HG02981 (cell line): ENCODE measurements at regions not wholly inside any gene's neighbourhood (a gene's known extent, or its start where the extent isn't known, plus 50 kb on each side); places are given as distances from the start of the nearest gene placed in this dataset.
"Not testable (repeated sequence)": the region's sequence is repeated elsewhere in the genome, so short reads cannot be mapped to it uniquely, and the experiment has no call there.

Experiments
- ATAC-seq: cut with Tn5 transposase; IDR thresholded peaks from one replicate; pipeline ENCODE4 v1.9.1; 2021; ENCODE audit warnings: mild to moderate bottlenecking, moderate library complexity; ENCODE audit not compliant: unreplicated experiment

GRCh38 chrX:128436397-128437103 is 384.3 kb upstream of the ACTRT1 start:
- no peak for ATAC-seq

- ATAC-seq = no peak
Measured at GRCh38 chrX:128425546-128425945, 373.3 kb upstream of the ACTRT1 start.

- no peak for ATAC-seq
Measured at GRCh38 chrX:128408842-128409241, 356.6 kb upstream of the ACTRT1 start.

- ATAC-seq = no peak
Measured at GRCh38 chrX:128396601-128397000, 344.4 kb upstream of the ACTRT1 start.

GRCh38 chrX:128383846-128384245 is 331.6 kb upstream of the ACTRT1 start:
- ATAC-seq = not testable (repeated sequence)

GRCh38 chrX:128365492-128365891 is 313.3 kb upstream of the ACTRT1 start:
- ATAC-seq = no peak

GRCh38 chrX:128335671-128336070 is 283.5 kb upstream of the ACTRT1 start:
- ATAC-seq = no peak

GRCh38 chrX:128334821-128335220 is 282.6 kb upstream of the ACTRT1 start:
- ATAC-seq = no peak

GRCh38 chrX:128310912-128311311 is 258.7 kb upstream of the ACTRT1 start:
- ATAC-seq = no peak

GRCh38 chrX:128309311-128309710 is 257.1 kb upstream of the ACTRT1 start:
- no peak for ATAC-seq

- no peak for ATAC-seq
Measured at GRCh38 chrX:128294198-128294597, 242.0 kb upstream of the ACTRT1 start.

- no peak for ATAC-seq
Measured at GRCh38 chrX:128287693-128288092, 235.5 kb upstream of the ACTRT1 start.

GRCh38 chrX:128250621-128251020 is 198.4 kb upstream of the ACTRT1 start:
- ATAC-seq = no peak

GRCh38 chrX:128216364-128216763 is 164.2 kb upstream of the ACTRT1 start:
- ATAC-seq = no peak

GRCh38 chrX:128165884-128166408 is 113.7 kb upstream of the ACTRT1 start:
- ATAC-seq = no peak

GRCh38 chrX:128156204-128156603 is 104.0 kb upstream of the ACTRT1 start:
- ATAC-seq = no peak

- no peak for ATAC-seq
Measured at GRCh38 chrX:128142745-128143144, 90.5 kb upstream of the ACTRT1 start.

GRCh38 chrX:128106630-128107029 is 54.4 kb upstream of the ACTRT1 start:
- no peak for ATAC-seq

GRCh38 chrX:128105659-128106058 is 53.5 kb upstream of the ACTRT1 start:
- no peak for ATAC-seq
